DOHH2 (cell line): ENCODE measurements at regions not wholly inside any gene's neighbourhood (a gene's known extent, or its start where the extent isn't known, plus 50 kb on each side); places are given as distances from the start of the nearest gene placed in this dataset.

Experiments used
- EZH2phosphoT487 ChIP-seq: fragments of 200-600 bp; sonication (generic); IDR thresholded peaks from 2 replicates; pipeline ENCODE4 v1.6.1; 2017; ENCODE audit warnings: borderline replicate concordance, mild to moderate bottlenecking, antibody characterized with exemption, low read length, moderate library complexity, mixed read lengths
- TF ChIP-seq, protein P1 (sequence below): fragments of 200-600 bp; sonication (generic); IDR thresholded peaks from one replicate; pipeline ENCODE4 v1.5.1; 2014; ENCODE audit warnings: antibody characterized with exemption, mild to moderate bottlenecking, low read depth, low read length; ENCODE audit not compliant: poor library complexity, severe bottlenecking

- TF ChIP-seq, protein P1, sequence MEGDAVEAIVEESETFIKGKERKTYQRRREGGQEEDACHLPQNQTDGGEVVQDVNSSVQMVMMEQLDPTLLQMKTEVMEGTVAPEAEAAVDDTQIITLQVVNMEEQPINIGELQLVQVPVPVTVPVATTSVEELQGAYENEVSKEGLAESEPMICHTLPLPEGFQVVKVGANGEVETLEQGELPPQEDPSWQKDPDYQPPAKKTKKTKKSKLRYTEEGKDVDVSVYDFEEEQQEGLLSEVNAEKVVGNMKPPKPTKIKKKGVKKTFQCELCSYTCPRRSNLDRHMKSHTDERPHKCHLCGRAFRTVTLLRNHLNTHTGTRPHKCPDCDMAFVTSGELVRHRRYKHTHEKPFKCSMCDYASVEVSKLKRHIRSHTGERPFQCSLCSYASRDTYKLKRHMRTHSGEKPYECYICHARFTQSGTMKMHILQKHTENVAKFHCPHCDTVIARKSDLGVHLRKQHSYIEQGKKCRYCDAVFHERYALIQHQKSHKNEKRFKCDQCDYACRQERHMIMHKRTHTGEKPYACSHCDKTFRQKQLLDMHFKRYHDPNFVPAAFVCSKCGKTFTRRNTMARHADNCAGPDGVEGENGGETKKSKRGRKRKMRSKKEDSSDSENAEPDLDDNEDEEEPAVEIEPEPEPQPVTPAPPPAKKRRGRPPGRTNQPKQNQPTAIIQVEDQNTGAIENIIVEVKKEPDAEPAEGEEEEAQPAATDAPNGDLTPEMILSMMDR = no peak
- TF ChIP-seq EZH2phosphoT487 = no peak
Observed at GRCh38 chr5:122545986-122546385, 228.9 kb upstream of the SNX2 start.
